ENCODE measurements at regions not wholly inside any gene's neighbourhood (a gene's known extent, or its start where the extent isn't known, plus 50 kb on each side); places are given as distances from the start of the nearest gene placed in this dataset.

DNA sequence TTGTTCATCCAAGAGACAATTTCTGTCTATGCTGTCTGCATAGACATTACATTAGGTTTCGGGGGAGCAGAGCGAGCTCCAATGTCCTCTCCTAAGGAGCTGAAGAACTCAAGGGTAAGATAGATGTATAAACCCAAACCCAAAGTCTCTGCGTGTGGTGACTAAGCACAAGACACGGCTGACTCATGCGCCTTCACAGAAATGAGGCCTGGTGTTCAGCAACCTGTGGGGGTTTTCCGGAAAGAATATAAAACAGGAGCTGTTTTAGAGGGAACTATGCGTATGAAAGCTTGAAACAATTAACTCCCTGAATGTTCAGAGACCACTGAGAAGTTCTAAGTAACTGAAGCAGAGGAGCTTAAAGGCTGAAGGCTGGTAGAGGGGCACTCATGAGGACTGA is 154.7 kb downstream of the SOX11 start:
- ChIA-PET CTCF (no interaction called here), POLR2A (no interaction called here)
- intact Hi-C loops (cut with micrococcal nuclease) = no loop called here
- Histone ChIP-seq H3K79me2 (ENCODE audit: control insufficient read depth, insufficient read depth, low read length) (no peaks in the 10 kb centered on the region), H3K9me3 (ENCODE audit: control extremely low read depth in 1 of 3, control insufficient read depth in 2 of 3, insufficient read depth in 1 of 3, low read length in 2 of 3) (peaks cover 0 to 11% (median 0%) of the 10 kb centered on the region in 3 donors), H3K9ac (ENCODE audit: low read length) (no peak overlapping the region), H3K4me2 (replicated peaks; ENCODE audit: low read depth, low read length, poor library complexity, severe bottlenecking) (no peak overlapping the region), H2AFZ (ENCODE audit: insufficient read depth, low read depth, low read length, poor library complexity, severe bottlenecking) (no peak overlapping the region), H3K27me3 (replicated peaks in 1 of 4; ENCODE audit: control extremely low read depth in 1 of 4, control insufficient read depth in 3 of 4, insufficient read depth in 4 of 4, low read length in 3 of 4) (no peaks in the 10 kb centered on the region), H3K36me3 (replicated peaks in 1 of 2; ENCODE audit: control extremely low read depth in 1 of 2, control insufficient read depth in 1 of 2, extremely low read depth in 1 of 2, insufficient read depth in 2 of 2, low read length in 1 of 2) (no peaks in the 10 kb centered on the region), H4K20me1 (ENCODE audit: control insufficient read depth, insufficient read depth, low read length, poor library complexity, severe bottlenecking) (no peaks in the 10 kb centered on the region), H3K4me1 (ENCODE audit: control insufficient read depth in 2 of 2, insufficient read depth in 2 of 2, low read length in 2 of 2) (no peaks in the 10 kb centered on the region), H3K27ac (ENCODE audit: low read length in 2 of 2) (no peak overlapping the region), H3K4me3 (ENCODE audit: control extremely low read depth in 1 of 5, extremely low read depth in 1 of 5, insufficient read depth in 1 of 5, low read depth in 2 of 5, low read length in 4 of 5) (no peak overlapping the region)
- 97% methylated on average over 5 of the region's 7 CpGs for WGBS (ENCODE audit: insufficient coverage)
- H3K9me3 Mint-ChIP-seq (ENCODE audit: insufficient read depth) = peaks cover 3% of the 10 kb centered on the region
- no peaks in the 10 kb centered on the region for H3K27me3 Mint-ChIP-seq
- no peaks in the 10 kb centered on the region for H3K4me1 Mint-ChIP-seq
- no peak overlapping the region for H3K27ac Mint-ChIP-seq
- TF ChIP-seq, protein P1, sequence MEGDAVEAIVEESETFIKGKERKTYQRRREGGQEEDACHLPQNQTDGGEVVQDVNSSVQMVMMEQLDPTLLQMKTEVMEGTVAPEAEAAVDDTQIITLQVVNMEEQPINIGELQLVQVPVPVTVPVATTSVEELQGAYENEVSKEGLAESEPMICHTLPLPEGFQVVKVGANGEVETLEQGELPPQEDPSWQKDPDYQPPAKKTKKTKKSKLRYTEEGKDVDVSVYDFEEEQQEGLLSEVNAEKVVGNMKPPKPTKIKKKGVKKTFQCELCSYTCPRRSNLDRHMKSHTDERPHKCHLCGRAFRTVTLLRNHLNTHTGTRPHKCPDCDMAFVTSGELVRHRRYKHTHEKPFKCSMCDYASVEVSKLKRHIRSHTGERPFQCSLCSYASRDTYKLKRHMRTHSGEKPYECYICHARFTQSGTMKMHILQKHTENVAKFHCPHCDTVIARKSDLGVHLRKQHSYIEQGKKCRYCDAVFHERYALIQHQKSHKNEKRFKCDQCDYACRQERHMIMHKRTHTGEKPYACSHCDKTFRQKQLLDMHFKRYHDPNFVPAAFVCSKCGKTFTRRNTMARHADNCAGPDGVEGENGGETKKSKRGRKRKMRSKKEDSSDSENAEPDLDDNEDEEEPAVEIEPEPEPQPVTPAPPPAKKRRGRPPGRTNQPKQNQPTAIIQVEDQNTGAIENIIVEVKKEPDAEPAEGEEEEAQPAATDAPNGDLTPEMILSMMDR (IDR thresholded peaks at IDR 0.05) = no peak
- no peak for TF ChIP-seq EZH2 (IDR thresholded peaks at IDR 0.05; ENCODE audit: borderline replicate concordance, insufficient read depth, low read depth, low read length, poor library complexity, severe bottlenecking)
- no peak for DNase-seq
- ATAC-seq (ENCODE audit: low read depth) = no peak
- H3K4me3 Mint-ChIP-seq = no peak overlapping the region

DNA sequence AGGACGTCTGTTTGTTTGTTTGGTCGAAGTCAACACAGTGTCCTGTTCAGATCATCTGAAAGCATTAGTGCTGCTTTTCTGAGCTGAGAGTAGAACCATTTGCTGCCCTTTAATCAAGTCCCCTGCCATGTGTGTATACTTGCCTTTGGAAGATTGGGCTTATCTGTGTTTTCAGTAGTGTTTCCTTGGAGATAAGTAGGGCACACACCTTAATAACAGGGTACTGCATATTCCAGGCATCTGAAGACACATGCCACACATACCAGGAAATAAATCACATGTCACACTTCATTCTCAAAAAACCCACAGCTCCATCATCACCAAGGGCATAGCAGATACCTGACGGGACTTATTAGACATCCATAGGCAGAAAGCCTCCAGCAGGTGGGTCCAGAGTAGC is 157.4 kb downstream of the SOX11 start:
- H2AFZ ChIP-seq (ENCODE audit: insufficient read depth, low read depth, low read length, poor library complexity, severe bottlenecking) = no peak overlapping the region
- H3K79me2 ChIP-seq (ENCODE audit: control insufficient read depth, insufficient read depth, low read length) = no peaks in the 10 kb centered on the region
- H3K4me1 ChIP-seq (ENCODE audit: control insufficient read depth in 2 of 2, insufficient read depth in 2 of 2, low read length in 2 of 2) = no peaks in the 10 kb centered on the region
- H3K9me3 ChIP-seq (ENCODE audit: control extremely low read depth in 1 of 3, control insufficient read depth in 2 of 3, insufficient read depth in 1 of 3, low read length in 2 of 3) = peaks cover 0 to 9% (median 0%) of the 10 kb centered on the region in 3 donors
- no peaks in the 10 kb centered on the region for H3K27me3 ChIP-seq (replicated peaks in 1 of 4; ENCODE audit: control extremely low read depth in 1 of 4, control insufficient read depth in 3 of 4, insufficient read depth in 4 of 4, low read length in 3 of 4)
- ChIA-PET POLR2A (no interaction called here), CTCF (no interaction called here)
- no peak for TF ChIP-seq EZH2 (IDR thresholded peaks at IDR 0.05; ENCODE audit: borderline replicate concordance, insufficient read depth, low read depth, low read length, poor library complexity, severe bottlenecking)
- TF ChIP-seq, protein P1 (IDR thresholded peaks at IDR 0.05) = no peak
- no peak overlapping the region for H3K9ac ChIP-seq (ENCODE audit: low read length)
- H3K27me3 Mint-ChIP-seq = no peaks in the 10 kb centered on the region
- no peaks in the 10 kb centered on the region for H3K36me3 ChIP-seq (replicated peaks in 1 of 2; ENCODE audit: control extremely low read depth in 1 of 2, control insufficient read depth in 1 of 2, extremely low read depth in 1 of 2, insufficient read depth in 2 of 2, low read length in 1 of 2)
- no peak overlapping the region for H3K4me3 Mint-ChIP-seq
- H4K20me1 ChIP-seq (ENCODE audit: control insufficient read depth, insufficient read depth, low read length, poor library complexity, severe bottlenecking) = no peaks in the 10 kb centered on the region
- H3K4me1 Mint-ChIP-seq = no peaks in the 10 kb centered on the region
- H3K9me3 Mint-ChIP-seq (ENCODE audit: insufficient read depth) = no peaks in the 10 kb centered on the region
- intact Hi-C loops (cut with micrococcal nuclease) = no loop called here
- WGBS (ENCODE audit: insufficient coverage) = 83% methylated on average over 3 of the region's 3 CpGs
- no peak overlapping the region for H3K27ac Mint-ChIP-seq
- DNase-seq = no peak
- no peak overlapping the region for H3K4me3 ChIP-seq (ENCODE audit: control extremely low read depth in 1 of 5, extremely low read depth in 1 of 5, insufficient read depth in 1 of 5, low read depth in 2 of 5, low read length in 4 of 5)
- H3K27ac ChIP-seq (ENCODE audit: low read length in 2 of 2) = no peak overlapping the region
- ATAC-seq (ENCODE audit: low read depth) = no peak
- no peak overlapping the region for H3K4me2 ChIP-seq (replicated peaks; ENCODE audit: low read depth, low read length, poor library complexity, severe bottlenecking)

Measured in B cell (primary cell).